LNCAP (cell line): ENCODE measurements at regions not wholly inside any gene's neighbourhood (a gene's known extent, or its start where the extent isn't known, plus 50 kb on each side); places are given as distances from the start of the nearest gene placed in this dataset.

ENCODE experiments used
- TF ChIP-seq, protein P1 (sequence below): fragments of 450-650 bp; IDR thresholded peaks from 2 replicates; pipeline ENCODE4 v1.5.1; 2017; ENCODE audit warnings: mild to moderate bottlenecking

DNA sequence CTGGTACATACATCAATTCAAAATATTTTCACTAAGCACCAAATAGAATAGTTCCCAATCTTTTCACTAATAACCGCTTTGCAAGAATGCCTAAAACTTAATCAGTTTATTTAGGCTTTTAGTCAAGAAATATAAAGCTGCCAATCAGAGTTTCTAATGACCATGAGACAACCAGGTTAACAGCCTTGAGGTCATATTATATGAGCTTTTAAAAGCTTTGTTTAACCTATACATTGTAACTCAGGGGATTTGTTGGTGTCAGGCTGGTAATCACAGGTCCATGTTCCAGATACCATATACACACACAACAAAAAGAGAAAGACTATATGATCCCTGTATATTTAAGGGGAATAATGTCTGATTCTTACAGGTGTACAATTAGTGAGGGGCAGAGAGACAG is 246.2 kb upstream of the ADGRL2 start:
- TF ChIP-seq, protein P1, sequence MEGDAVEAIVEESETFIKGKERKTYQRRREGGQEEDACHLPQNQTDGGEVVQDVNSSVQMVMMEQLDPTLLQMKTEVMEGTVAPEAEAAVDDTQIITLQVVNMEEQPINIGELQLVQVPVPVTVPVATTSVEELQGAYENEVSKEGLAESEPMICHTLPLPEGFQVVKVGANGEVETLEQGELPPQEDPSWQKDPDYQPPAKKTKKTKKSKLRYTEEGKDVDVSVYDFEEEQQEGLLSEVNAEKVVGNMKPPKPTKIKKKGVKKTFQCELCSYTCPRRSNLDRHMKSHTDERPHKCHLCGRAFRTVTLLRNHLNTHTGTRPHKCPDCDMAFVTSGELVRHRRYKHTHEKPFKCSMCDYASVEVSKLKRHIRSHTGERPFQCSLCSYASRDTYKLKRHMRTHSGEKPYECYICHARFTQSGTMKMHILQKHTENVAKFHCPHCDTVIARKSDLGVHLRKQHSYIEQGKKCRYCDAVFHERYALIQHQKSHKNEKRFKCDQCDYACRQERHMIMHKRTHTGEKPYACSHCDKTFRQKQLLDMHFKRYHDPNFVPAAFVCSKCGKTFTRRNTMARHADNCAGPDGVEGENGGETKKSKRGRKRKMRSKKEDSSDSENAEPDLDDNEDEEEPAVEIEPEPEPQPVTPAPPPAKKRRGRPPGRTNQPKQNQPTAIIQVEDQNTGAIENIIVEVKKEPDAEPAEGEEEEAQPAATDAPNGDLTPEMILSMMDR = no peak

DNA sequence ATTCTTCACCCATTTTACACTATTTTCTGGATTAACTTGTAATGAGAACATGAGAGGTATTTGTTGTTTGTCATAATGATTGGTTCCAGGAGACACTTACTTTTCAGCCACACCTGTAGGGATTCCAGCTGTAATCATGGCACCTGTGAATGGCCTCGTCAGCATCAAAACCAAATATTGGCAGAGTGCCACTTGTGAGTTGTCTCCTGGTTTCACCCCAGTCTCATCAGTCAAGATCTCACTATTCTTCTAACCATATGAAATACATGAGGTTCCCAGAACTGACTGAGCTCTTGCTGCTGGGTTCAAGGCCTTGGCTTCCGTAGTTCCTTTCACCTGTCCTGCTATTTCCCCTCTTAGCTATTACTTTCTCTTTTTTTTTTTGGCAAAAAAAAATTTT is 246.6 kb upstream of the ADGRL2 start:
- TF ChIP-seq, protein P1 = no peak

DNA sequence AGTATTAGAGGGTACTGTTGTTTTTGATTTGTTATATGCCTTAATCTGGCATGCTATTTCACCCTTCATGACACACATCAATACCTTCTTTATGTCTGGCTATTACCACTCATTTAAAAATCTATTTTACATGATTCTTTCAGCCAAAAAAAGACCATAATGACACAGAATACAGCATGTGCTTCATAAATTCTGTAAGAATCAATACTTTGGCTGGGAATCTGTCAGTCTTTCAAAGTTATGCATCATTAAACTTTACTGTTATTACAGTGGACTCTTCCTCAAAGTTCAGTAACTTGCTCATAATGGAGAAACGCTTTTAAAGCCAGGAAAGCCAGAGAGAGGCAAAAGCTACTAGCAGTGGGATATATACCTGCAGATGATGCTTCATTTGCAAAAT is 247.2 kb upstream of the ADGRL2 start:
- TF ChIP-seq, protein P1 = no peak

DNA sequence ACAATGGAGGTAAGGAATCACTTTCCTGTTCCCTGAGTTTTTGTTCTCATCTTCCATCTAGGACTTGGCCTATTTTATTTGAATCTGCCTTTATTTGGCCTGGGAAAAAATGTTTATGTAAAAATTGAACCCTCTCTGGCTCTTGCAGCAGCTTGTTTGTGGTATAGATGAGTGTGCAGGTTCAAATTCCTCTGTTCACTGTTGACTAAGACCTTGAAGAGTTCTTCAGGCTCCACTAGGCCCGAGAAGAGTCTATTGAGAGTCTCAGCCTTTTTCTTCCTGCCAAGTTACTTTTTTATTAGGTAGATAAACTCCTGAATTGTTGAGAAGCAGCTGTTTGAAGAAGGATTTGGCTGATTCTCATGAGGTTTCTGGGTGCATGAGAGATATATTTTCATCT is 248.8 kb upstream of the ADGRL2 start:
- TF ChIP-seq, protein P1 = no peak

DNA sequence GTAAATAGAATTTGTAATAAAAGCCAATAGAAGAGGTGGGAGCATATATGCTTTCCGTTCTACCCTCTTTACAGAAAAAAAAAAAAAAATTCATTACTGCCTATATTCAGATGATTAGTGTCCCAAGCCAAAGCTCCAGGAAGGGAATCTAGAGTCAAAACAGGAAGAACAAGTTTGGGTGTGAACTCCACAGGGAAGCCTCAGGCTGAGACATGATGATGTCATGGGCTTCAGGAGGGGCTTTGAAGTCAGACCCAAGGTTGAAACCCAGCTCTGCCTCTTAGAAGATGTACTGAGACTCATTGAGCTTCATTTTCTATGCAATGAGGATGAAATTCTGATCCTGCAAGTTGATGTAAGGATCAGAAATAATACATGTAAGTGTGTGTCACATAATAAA is 250.0 kb upstream of the ADGRL2 start:
- TF ChIP-seq, protein P1 = no peak

DNA sequence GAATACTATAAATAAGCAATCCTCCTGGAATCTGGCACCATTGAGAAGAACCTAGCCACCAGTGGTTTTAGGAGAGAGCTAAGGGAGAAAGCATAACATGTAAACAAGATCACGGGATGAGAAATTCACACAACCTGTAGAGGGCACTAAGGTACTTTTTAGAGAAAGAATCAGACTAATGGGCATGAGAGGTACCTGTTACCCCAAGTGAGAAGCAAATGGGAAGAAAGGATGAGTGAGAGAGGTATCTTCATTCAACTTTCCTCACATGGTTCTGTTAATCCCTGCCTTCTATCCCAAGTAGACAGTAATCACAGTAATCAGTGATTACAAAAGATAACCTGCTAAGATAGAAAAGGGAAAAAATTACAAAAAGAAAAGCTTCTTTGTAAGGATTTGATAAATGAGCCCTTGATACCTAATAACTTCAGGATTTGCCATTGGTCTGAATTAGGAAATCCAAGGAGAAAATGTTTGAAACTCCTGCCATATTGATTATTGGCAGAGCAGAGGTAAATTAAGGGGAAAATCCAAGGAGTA is 251.1 kb upstream of the ADGRL2 start:
- TF ChIP-seq, protein P1 = peak; percentile 63

DNA sequence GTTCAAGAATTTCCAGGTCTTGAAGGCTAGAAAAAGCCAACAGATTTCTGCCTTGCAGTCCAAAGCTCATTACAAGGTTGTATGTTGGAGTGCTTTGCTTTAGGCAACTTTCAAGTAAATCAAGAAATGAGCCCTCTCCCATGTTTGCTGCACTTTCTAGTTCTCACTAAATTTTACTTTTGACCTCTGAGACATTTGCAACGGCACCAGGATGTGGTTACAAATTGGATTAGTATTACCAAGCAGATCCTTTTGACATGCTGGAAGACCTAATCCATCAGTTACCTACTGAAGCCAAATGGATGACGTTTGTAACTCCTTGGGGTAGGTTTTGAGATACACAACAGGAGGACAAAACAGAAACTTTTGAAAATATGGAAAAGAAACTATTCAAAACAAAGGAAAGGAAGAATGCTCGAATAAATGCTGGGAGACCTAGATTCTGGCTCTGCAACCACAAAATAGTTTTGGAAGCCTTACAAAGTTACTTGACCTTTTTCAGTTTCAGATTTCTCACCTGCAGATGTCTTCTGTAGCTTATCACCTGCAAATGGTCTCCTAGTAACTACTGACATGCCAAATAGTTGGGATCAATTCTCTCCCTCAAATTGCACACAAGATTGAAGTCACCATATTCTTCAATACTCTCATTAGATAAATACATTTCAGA is 251.7 kb upstream of the ADGRL2 start:
- TF ChIP-seq, protein P1 = no peak

DNA sequence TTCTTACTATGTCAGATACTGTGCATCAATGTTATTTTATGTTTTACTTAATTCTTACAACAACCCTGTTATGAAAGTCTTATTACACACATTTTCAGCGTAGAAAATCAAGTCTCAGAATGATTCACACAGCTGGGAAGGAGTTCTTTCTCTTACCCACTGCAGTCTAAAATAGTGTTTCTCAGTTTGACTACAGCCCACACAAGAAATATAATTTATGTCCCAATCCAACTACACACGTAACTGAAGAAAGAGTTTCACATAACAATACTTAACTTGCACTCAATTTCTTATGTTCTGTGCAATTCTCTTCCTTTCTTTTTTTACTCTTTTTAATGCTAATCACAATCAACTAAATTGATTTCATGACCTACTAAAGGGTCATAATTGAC is 252.8 kb upstream of the ADGRL2 start:
- TF ChIP-seq, protein P1 = no peak
